HCT116 (cell line): ENCODE measurements at regions not wholly inside any gene's neighbourhood (a gene's known extent, or its start where the extent isn't known, plus 50 kb on each side); places are given as distances from the start of the nearest gene placed in this dataset.

Experiments used
- EGR1 ChIP-seq: IDR thresholded peaks from 2 replicates; pipeline ENCODE4 v1.6.1; 2012; ENCODE audit warnings: low read depth
- EZH2 ChIP-seq: fragments of 200-600 bp; sonication (generic); IDR thresholded peaks from 2 replicates; pipeline ENCODE4 v1.6.1; 2017; ENCODE audit warnings: antibody characterized with exemption, mixed run types
- POLR2A ChIP-seq: IDR thresholded peaks from 2 replicates; pipeline ENCODE4 v1.7.0; 2011; ENCODE audit warnings: borderline replicate concordance; ENCODE audit not compliant: insufficient read depth, insufficient read length; ENCODE audit errors: extremely low read depth
- POLR2AphosphoS5 ChIP-seq: IDR thresholded peaks from 2 replicates; pipeline ENCODE4 v1.6.1; 2011; ENCODE audit warnings: mild to moderate bottlenecking, low read depth, low read length, moderate library complexity
- RAD21 ChIP-seq: IDR thresholded peaks from 2 replicates; pipeline ENCODE4 v1.6.1; 2012; ENCODE audit warnings: low read depth, mild to moderate bottlenecking
- SIN3A ChIP-seq: IDR thresholded peaks from 2 replicates; pipeline ENCODE4 v1.6.1; 2012; ENCODE audit warnings: low read depth
- SRF ChIP-seq: IDR thresholded peaks from 2 replicates; pipeline ENCODE4 v1.6.1; 2012; ENCODE audit warnings: low read depth
- ZNF274 ChIP-seq: fragments of 200-500 bp; sonication (Bioruptor generic); IDR thresholded peaks from 2 replicates; pipeline ENCODE4 v1.6.1; 2014; ENCODE audit warnings: mild to moderate bottlenecking, low read depth, low read length, inconsistent platforms
- TF ChIP-seq, protein P1 (sequence below), 3 experiments: fragments of 200-600 bp in 1 of 3; sonication (generic) in 1 of 3; IDR thresholded peaks in 2 of 3; conservative IDR thresholded peaks in 1 of 3; 2 replicates each; pipeline ENCODE4 v1.5.1; 2012 to 2017; ENCODE audit warnings: low read depth in 2 of 3, low read length in 2 of 3, antibody characterized with exemption in 1 of 3, borderline replicate concordance in 1 of 3, control low read depth in 1 of 3, mild to moderate bottlenecking in 1 of 3, mixed read lengths in 1 of 3, mixed run types in 1 of 3, moderate library complexity in 1 of 3; ENCODE audit not compliant: insufficient read depth in 1 of 3
- TF ChIP-seq, protein P2 (sequence below): IDR thresholded peaks from 2 replicates; pipeline ENCODE4 v1.6.1; 2012
- TF ChIP-seq, protein P3 (sequence below): IDR thresholded peaks from 2 replicates; pipeline ENCODE4 v1.6.1; 2011; ENCODE audit warnings: mild to moderate bottlenecking, low read length, moderate library complexity; ENCODE audit not compliant: insufficient replicate concordance; ENCODE audit errors: extremely low read depth
- TF ChIP-seq, protein P4 (sequence below): IDR thresholded peaks from 2 replicates; pipeline ENCODE4 v1.6.1; 2012; ENCODE audit warnings: low read depth
- TF ChIP-seq, protein P5 (sequence below): IDR thresholded peaks from 2 replicates; pipeline ENCODE4 v1.6.1; 2012

DNA sequence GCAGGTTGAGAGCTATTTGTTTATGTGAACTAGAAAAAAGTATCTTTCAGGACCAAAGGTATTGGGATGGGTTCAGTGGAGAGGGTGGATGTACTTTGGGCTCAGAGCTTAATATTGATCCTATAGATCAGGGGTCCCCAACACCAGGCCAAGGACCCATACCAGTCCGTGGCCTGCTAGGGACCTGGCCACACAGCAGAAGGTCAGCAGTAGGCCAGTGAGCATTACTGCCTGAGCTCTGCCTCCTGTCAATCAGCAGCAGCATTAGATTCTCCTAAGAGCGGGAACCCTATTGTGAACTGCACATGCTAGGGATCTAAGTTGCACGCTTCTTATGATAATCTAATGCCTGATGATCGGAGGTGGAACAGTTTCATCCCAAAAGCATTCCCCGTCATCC lies 115.8 kb upstream of the WDR11 start:
- TF ChIP-seq, protein P1, sequence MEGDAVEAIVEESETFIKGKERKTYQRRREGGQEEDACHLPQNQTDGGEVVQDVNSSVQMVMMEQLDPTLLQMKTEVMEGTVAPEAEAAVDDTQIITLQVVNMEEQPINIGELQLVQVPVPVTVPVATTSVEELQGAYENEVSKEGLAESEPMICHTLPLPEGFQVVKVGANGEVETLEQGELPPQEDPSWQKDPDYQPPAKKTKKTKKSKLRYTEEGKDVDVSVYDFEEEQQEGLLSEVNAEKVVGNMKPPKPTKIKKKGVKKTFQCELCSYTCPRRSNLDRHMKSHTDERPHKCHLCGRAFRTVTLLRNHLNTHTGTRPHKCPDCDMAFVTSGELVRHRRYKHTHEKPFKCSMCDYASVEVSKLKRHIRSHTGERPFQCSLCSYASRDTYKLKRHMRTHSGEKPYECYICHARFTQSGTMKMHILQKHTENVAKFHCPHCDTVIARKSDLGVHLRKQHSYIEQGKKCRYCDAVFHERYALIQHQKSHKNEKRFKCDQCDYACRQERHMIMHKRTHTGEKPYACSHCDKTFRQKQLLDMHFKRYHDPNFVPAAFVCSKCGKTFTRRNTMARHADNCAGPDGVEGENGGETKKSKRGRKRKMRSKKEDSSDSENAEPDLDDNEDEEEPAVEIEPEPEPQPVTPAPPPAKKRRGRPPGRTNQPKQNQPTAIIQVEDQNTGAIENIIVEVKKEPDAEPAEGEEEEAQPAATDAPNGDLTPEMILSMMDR (IDR thresholded peaks at IDR 0.05 in 2 of 3, conservative IDR thresholded peaks at IDR 0.05 in 1 of 3; ENCODE audit: borderline replicate concordance in 1 of 3, insufficient read depth in 1 of 3, low read depth in 2 of 3, low read length in 2 of 3), result no peak
- TF ChIP-seq, protein P2, sequence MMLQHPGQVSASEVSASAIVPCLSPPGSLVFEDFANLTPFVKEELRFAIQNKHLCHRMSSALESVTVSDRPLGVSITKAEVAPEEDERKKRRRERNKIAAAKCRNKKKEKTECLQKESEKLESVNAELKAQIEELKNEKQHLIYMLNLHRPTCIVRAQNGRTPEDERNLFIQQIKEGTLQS, result no peak
- TF ChIP-seq POLR2AphosphoS5 (no peak), SIN3A (no peak), POLR2A (no peak), EGR1 (no peak), EZH2 (no peak), SRF (no peak), ZNF274 (no peak), RAD21 (no peak)
- TF ChIP-seq, protein P3, sequence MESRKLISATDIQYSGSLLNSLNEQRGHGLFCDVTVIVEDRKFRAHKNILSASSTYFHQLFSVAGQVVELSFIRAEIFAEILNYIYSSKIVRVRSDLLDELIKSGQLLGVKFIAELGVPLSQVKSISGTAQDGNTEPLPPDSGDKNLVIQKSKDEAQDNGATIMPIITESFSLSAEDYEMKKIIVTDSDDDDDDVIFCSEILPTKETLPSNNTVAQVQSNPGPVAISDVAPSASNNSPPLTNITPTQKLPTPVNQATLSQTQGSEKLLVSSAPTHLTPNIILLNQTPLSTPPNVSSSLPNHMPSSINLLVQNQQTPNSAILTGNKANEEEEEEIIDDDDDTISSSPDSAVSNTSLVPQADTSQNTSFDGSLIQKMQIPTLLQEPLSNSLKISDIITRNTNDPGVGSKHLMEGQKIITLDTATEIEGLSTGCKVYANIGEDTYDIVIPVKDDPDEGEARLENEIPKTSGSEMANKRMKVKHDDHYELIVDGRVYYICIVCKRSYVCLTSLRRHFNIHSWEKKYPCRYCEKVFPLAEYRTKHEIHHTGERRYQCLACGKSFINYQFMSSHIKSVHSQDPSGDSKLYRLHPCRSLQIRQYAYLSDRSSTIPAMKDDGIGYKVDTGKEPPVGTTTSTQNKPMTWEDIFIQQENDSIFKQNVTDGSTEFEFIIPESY, result no peak
- TF ChIP-seq, protein P4, sequence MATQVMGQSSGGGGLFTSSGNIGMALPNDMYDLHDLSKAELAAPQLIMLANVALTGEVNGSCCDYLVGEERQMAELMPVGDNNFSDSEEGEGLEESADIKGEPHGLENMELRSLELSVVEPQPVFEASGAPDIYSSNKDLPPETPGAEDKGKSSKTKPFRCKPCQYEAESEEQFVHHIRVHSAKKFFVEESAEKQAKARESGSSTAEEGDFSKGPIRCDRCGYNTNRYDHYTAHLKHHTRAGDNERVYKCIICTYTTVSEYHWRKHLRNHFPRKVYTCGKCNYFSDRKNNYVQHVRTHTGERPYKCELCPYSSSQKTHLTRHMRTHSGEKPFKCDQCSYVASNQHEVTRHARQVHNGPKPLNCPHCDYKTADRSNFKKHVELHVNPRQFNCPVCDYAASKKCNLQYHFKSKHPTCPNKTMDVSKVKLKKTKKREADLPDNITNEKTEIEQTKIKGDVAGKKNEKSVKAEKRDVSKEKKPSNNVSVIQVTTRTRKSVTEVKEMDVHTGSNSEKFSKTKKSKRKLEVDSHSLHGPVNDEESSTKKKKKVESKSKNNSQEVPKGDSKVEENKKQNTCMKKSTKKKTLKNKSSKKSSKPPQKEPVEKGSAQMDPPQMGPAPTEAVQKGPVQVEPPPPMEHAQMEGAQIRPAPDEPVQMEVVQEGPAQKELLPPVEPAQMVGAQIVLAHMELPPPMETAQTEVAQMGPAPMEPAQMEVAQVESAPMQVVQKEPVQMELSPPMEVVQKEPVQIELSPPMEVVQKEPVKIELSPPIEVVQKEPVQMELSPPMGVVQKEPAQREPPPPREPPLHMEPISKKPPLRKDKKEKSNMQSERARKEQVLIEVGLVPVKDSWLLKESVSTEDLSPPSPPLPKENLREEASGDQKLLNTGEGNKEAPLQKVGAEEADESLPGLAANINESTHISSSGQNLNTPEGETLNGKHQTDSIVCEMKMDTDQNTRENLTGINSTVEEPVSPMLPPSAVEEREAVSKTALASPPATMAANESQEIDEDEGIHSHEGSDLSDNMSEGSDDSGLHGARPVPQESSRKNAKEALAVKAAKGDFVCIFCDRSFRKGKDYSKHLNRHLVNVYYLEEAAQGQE, result no peak
- TF ChIP-seq, protein P5, sequence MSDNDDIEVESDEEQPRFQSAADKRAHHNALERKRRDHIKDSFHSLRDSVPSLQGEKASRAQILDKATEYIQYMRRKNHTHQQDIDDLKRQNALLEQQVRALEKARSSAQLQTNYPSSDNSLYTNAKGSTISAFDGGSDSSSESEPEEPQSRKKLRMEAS, result no peak
